Mesendoderm (in vitro differentiated cells): ENCODE measurements at regions not wholly inside any gene's neighbourhood (a gene's known extent, or its start where the extent isn't known, plus 50 kb on each side); places are given as distances from the start of the nearest gene placed in this dataset.
"Not testable (repeated sequence)": the region's sequence is repeated elsewhere in the genome, so short reads cannot be mapped to it uniquely, and the experiment has no call there.

Source experiments
- DNase-seq: peaks from one replicate; pipeline ENCODE4 v3.0.0; 2013
- H2AK5ac ChIP-seq: 2 replicates; pipeline ENCODE4 v1.6.1; 2013; ENCODE audit warnings: low read length, inconsistent platforms
- H2BK120ac ChIP-seq: 2 replicates; pipeline ENCODE4 v1.6.1; 2013; ENCODE audit warnings: low read depth, mild to moderate bottlenecking, low read length, moderate library complexity, mixed read lengths
- H2BK15ac ChIP-seq: replicated peaks from 2 replicates; pipeline ENCODE4 v1.6.1; 2013; ENCODE audit warnings: low read depth, mild to moderate bottlenecking, moderate library complexity
- H2BK5ac ChIP-seq: 2 replicates; pipeline ENCODE4 v1.6.1; 2013; ENCODE audit warnings: low read length, inconsistent platforms
- H3K18ac ChIP-seq: 2 replicates; pipeline ENCODE4 v1.6.1; 2013; ENCODE audit warnings: mild to moderate bottlenecking, low read length, mixed read lengths
- H3K23ac ChIP-seq: one replicate; pipeline ENCODE4 v1.6.1; 2013; ENCODE audit warnings: low read length
- H3K27ac ChIP-seq: 2 replicates; pipeline ENCODE4 v1.5.1; 2013; ENCODE audit warnings: low read depth, mild to moderate bottlenecking, inconsistent platforms, low read length, moderate library complexity
- H3K27me3 ChIP-seq: 2 replicates; pipeline ENCODE4 v1.6.1; 2013; ENCODE audit warnings: low read length, control low read depth, mild to moderate bottlenecking, inconsistent platforms; ENCODE audit not compliant: insufficient read depth, poor library complexity
- H3K36me3 ChIP-seq: 2 replicates; pipeline ENCODE4 v1.6.1; 2013; ENCODE audit warnings: low read length, inconsistent platforms; ENCODE audit not compliant: control insufficient read depth, insufficient read depth
- H3K4ac ChIP-seq: one replicate; pipeline ENCODE4 v1.6.1; 2013; ENCODE audit warnings: low read depth, mild to moderate bottlenecking, low read length, moderate library complexity
- H3K4me1 ChIP-seq: 2 replicates; pipeline ENCODE4 v1.6.1; 2013; ENCODE audit warnings: low read depth, low read length, inconsistent platforms; ENCODE audit not compliant: control insufficient read depth
- H3K4me2 ChIP-seq: 2 replicates; pipeline ENCODE4 v1.6.1; 2013; ENCODE audit warnings: low read length
- H3K4me3 ChIP-seq: 2 replicates; pipeline ENCODE4 v1.5.1; 2013; ENCODE audit warnings: mild to moderate bottlenecking, low read length
- H3K56ac ChIP-seq: one replicate; pipeline ENCODE4 v1.6.1; 2013; ENCODE audit warnings: low read length
- H3K79me1 ChIP-seq: 2 replicates; pipeline ENCODE4 v1.6.1; 2013; ENCODE audit warnings: low read length, inconsistent platforms
- H3K79me2 ChIP-seq: 2 replicates; pipeline ENCODE4 v1.6.1; 2013; ENCODE audit warnings: mild to moderate bottlenecking, low read length; ENCODE audit not compliant: control insufficient read depth, insufficient read depth
- H3K9ac ChIP-seq: 2 replicates; pipeline ENCODE4 v1.6.1; 2013; ENCODE audit warnings: low read length, inconsistent platforms
- H4K5ac ChIP-seq: one replicate; pipeline ENCODE4 v1.6.1; 2013; ENCODE audit warnings: low read length
- H4K8ac ChIP-seq: one replicate; pipeline ENCODE4 v1.6.1; 2013; ENCODE audit warnings: low read depth, mild to moderate bottlenecking, control low read depth, low read length, moderate library complexity
- WGBS: extraction: QIAGEN DNeasy Blood & Tissue Kit; methylation state at CpG from one replicate; pipeline ENCODE4 v1.1.7; 2013; ENCODE audit warnings: low lambda C conversion rate, missing lambda C conversion rate; ENCODE audit not compliant: insufficient coverage; ENCODE audit errors: extremely low coverage; 5-methylcytosine and 5-hydroxymethylcytosine counted together

DNA sequence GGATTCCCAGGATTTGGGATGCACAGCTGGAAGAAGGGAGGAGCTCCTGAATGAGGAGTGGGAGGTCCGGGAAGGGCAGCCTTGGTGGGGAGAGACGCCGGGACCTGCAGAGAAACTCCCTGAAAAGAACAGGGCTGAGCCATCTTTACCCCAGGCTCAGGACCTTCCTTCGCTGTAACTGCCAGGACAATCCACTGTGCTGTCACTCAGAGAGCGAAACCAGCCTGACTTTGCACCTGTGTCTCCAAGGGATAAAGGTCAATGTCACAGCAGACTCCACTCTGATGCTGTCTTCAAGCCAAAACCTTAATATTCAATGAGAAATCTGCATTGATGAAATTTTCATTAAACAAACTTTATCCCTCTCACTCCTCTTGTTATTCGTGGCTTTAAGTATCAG, 235.4 kb upstream of the SULF2 start:
- H3K18ac ChIP-seq, H2AK5ac ChIP-seq, H3K4ac ChIP-seq, H3K4me1 ChIP-seq, DNase-seq, H3K56ac ChIP-seq, H3K79me2 ChIP-seq, H3K27me3 ChIP-seq, H3K9ac ChIP-seq, H2BK15ac ChIP-seq, H4K8ac ChIP-seq, H3K79me1 ChIP-seq, H3K4me2 ChIP-seq, H3K36me3 ChIP-seq, H2BK5ac ChIP-seq, H3K23ac ChIP-seq, H3K27ac ChIP-seq, H4K5ac ChIP-seq, H3K4me3 ChIP-seq, H2BK120ac ChIP-seq: not testable (repeated sequence)
- WGBS = no CpG with 5 or more reads among the region's 6 CpGs

- Histone ChIP-seq H3K9ac (no peak overlapping the region), H3K36me3 (no peaks in the 10 kb centered on the region), H3K23ac (no peak overlapping the region), H3K79me1 (no peaks in the 10 kb centered on the region), H3K56ac (no peak overlapping the region), H3K4me3 (no peak overlapping the region), H3K18ac (no peak overlapping the region), H4K5ac (no peak overlapping the region), H2BK15ac (no peak overlapping the region), H3K4ac (no peak overlapping the region), H2BK120ac (no peak overlapping the region), H3K27me3 (no peaks in the 10 kb centered on the region), H3K4me2 (no peak overlapping the region), H2AK5ac (no peak overlapping the region), H4K8ac (no peak overlapping the region), H3K79me2 (no peaks in the 10 kb centered on the region), H3K4me1 (no peaks in the 10 kb centered on the region), H2BK5ac (no peak overlapping the region), H3K27ac (no peak overlapping the region)
- DNase-seq = no peak
- WGBS = no CpG with 5 or more reads among the region's 6 CpGs
Observed at GRCh38 chr20:48019940-48020339, 234.7 kb upstream of the SULF2 start.

- Histone ChIP-seq H4K8ac (no peak overlapping the region), H4K5ac (no peak overlapping the region), H2BK15ac (no peak overlapping the region), H2BK120ac (no peak overlapping the region), H3K9ac (no peak overlapping the region), H3K4me3 (no peak overlapping the region), H3K27me3 (no peaks in the 10 kb centered on the region), H3K36me3 (no peaks in the 10 kb centered on the region), H3K79me1 (no peaks in the 10 kb centered on the region), H3K79me2 (no peaks in the 10 kb centered on the region), H3K23ac (no peak overlapping the region), H2AK5ac (no peak overlapping the region), H3K18ac (no peak overlapping the region), H3K27ac (no peak overlapping the region), H3K4me2 (no peak overlapping the region), H3K4me1 (no peaks in the 10 kb centered on the region), H2BK5ac (no peak overlapping the region), H3K4ac (no peak overlapping the region), H3K56ac (no peak overlapping the region)
- no CpG with 5 or more reads among the region's 4 CpGs for WGBS
- DNase-seq = no peak
Observed at GRCh38 chr20:48019496-48019895, 234.2 kb upstream of the SULF2 start.

DNA sequence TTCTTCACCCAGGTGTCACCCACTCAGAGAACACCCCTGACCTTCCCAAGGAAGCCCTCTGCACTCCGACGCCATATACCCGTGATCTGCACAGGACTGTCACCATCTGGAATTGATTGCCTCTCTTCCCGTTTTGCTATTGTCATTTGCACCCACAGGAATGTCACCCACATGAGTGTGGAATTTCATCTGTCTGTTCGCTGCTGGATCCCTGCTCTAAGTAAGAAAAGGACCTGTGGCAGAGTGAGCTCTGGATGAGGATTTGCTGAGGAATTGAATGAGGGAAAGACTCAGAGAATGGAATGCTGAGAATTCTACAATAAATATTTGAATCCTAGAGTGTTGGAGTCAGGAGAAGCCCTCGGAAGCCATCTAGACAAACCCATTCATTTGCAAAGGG, 233.6 kb upstream of the SULF2 start:
- H3K18ac ChIP-seq, H3K36me3 ChIP-seq, H2BK5ac ChIP-seq, H3K27me3 ChIP-seq, H2BK120ac ChIP-seq, H3K4me3 ChIP-seq, H4K8ac ChIP-seq, H2BK15ac ChIP-seq, H3K79me1 ChIP-seq, H4K5ac ChIP-seq, H3K27ac ChIP-seq, H3K79me2 ChIP-seq, H3K4me1 ChIP-seq, H3K23ac ChIP-seq, H3K9ac ChIP-seq, H3K4ac ChIP-seq, H3K4me2 ChIP-seq, H2AK5ac ChIP-seq, H3K56ac ChIP-seq: not testable (repeated sequence)
- DNase-seq = peak; percentile 32
- WGBS = no CpG with 5 or more reads among the region's 6 CpGs

GRCh38 chr20:48017992-48018391, 232.7 kb upstream of the SULF2 start:
- Histone ChIP-seq H3K9ac (no peak overlapping the region), H3K4me3 (no peak overlapping the region), H3K23ac (no peak overlapping the region), H3K36me3 (no peaks in the 10 kb centered on the region), H3K79me2 (no peaks in the 10 kb centered on the region), H4K5ac (no peak overlapping the region), H3K56ac (no peak overlapping the region), H4K8ac (no peak overlapping the region), H3K18ac (no peak overlapping the region), H3K27me3 (no peaks in the 10 kb centered on the region), H2AK5ac (no peak overlapping the region), H2BK15ac (no peak overlapping the region), H2BK5ac (no peak overlapping the region), H2BK120ac (no peak overlapping the region), H3K4me1 (no peaks in the 10 kb centered on the region), H3K4me2 (no peak overlapping the region), H3K79me1 (no peaks in the 10 kb centered on the region), H3K27ac (no peak overlapping the region), H3K4ac (no peak overlapping the region)
- DNase-seq = no peak
- WGBS = no CpG with 5 or more reads among the region's 4 CpGs

GRCh38 chr20:48017509-48017908, 232.2 kb upstream of the SULF2 start:
- Histone ChIP-seq H2BK5ac (no peak overlapping the region), H3K56ac (no peak overlapping the region), H3K79me1 (no peaks in the 10 kb centered on the region), H3K23ac (no peak overlapping the region), H2BK120ac (no peak overlapping the region), H2AK5ac (no peak overlapping the region), H3K4me3 (no peak overlapping the region), H3K36me3 (no peaks in the 10 kb centered on the region), H3K4me1 (no peaks in the 10 kb centered on the region), H3K27me3 (no peaks in the 10 kb centered on the region), H4K8ac (no peak overlapping the region), H3K9ac (no peak overlapping the region), H3K27ac (no peak overlapping the region), H3K79me2 (no peaks in the 10 kb centered on the region), H4K5ac (no peak overlapping the region), H3K4ac (no peak overlapping the region), H3K4me2 (no peak overlapping the region), H2BK15ac (no peak overlapping the region), H3K18ac (no peak overlapping the region)
- WGBS = no CpG with 5 or more reads among the region's 2 CpGs
- DNase-seq = no peak
